Thoracic aorta (tissue), 2 donors: ENCODE measurements at regions not wholly inside any gene's neighbourhood (a gene's known extent, or its start where the extent isn't known, plus 50 kb on each side); places are given as distances from the start of the nearest gene placed in this dataset.

Experiments
- ATAC-seq: fragments of 150-250 bp; one replicate; pipeline ENCODE4 v1.8.0; 2017; ENCODE audit warnings: low read depth; ENCODE audit not compliant: insufficient number of reproducible peaks, low FRiP score
- DNase-seq: peaks from one replicate; pipeline ENCODE4 v3.0.0-alpha.2; 2020; ENCODE audit warnings: low spot score
- H3K27ac ChIP-seq, 2 donors: fragments of 200-600 bp; sonication (generic); 1 replicate in 1 of 2; 2 replicates in 1 of 2; pipeline ENCODE4 v1.5.1; 2016; ENCODE audit warnings: mild to moderate bottlenecking in 2 of 2, moderate library complexity in 2 of 2
- H3K27me3 ChIP-seq: fragments of 200-600 bp; sonication (generic); replicated peaks from 2 replicates; pipeline ENCODE4 v1.6.0; 2016; ENCODE audit warnings: mild to moderate bottlenecking; ENCODE audit not compliant: insufficient read depth
- H3K36me3 ChIP-seq: fragments of 200-600 bp; sonication (generic); one replicate; pipeline ENCODE4 v1.5.1; 2016
- H3K4me1 ChIP-seq, 2 donors: fragments of 200-600 bp; sonication (generic); 1 replicate in 1 of 2; 2 replicates in 1 of 2; pipeline versions ENCODE4 v1.5.1 to v1.6.0; 2016; ENCODE audit warnings: low read depth in 2 of 2, mild to moderate bottlenecking in 1 of 2; ENCODE audit not compliant: control insufficient read depth in 1 of 2
- H3K4me3 ChIP-seq: fragments of 200-600 bp; sonication (generic); 2 replicates; pipeline ENCODE4 v1.5.1; 2016; ENCODE audit warnings: mild to moderate bottlenecking
- H3K9me3 ChIP-seq: fragments of 200-600 bp; sonication (generic); 2 replicates; pipeline ENCODE4 v1.5.1; 2016
- TF ChIP-seq, protein P1 (sequence below): fragments of 200-600 bp; sonication (generic); IDR thresholded peaks from one replicate; pipeline ENCODE4 v1.5.1; 2019; ENCODE audit warnings: antibody characterized with exemption

- H3K27ac ChIP-seq, result no peak overlapping the region
- TF ChIP-seq, protein P1, sequence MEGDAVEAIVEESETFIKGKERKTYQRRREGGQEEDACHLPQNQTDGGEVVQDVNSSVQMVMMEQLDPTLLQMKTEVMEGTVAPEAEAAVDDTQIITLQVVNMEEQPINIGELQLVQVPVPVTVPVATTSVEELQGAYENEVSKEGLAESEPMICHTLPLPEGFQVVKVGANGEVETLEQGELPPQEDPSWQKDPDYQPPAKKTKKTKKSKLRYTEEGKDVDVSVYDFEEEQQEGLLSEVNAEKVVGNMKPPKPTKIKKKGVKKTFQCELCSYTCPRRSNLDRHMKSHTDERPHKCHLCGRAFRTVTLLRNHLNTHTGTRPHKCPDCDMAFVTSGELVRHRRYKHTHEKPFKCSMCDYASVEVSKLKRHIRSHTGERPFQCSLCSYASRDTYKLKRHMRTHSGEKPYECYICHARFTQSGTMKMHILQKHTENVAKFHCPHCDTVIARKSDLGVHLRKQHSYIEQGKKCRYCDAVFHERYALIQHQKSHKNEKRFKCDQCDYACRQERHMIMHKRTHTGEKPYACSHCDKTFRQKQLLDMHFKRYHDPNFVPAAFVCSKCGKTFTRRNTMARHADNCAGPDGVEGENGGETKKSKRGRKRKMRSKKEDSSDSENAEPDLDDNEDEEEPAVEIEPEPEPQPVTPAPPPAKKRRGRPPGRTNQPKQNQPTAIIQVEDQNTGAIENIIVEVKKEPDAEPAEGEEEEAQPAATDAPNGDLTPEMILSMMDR, result no peak
- H3K27me3 ChIP-seq, result no peaks in the 10 kb centered on the region
- H3K9me3 ChIP-seq, result no peaks in the 10 kb centered on the region
- ATAC-seq (no peak), DNase-seq (no peak)
- no peaks in the 10 kb centered on the region for H3K4me1 ChIP-seq
- H3K4me3 ChIP-seq, result no peak overlapping the region
- no peaks in the 10 kb centered on the region for H3K36me3 ChIP-seq
Observed at GRCh38 chrX:124938715-124939114, 381.0 kb upstream of the TEX13C start.

DNA sequence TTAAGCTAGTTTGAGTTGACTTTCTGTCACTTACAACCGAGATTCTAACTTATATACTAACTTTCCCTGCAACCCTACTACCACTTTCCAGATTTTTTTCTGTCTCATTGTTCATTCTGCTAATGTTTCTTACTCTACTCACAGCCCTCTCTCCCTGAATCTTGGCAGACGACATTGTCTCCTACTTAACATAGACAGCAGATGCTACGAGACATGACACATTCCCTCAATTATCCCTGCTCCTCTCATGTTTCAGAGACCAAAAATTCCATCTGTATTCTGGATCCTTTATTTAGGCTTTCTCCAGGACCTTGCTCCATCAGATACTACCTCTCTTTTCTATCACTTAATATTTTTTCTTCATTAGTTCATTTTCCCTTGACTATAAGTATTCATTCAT, 379.1 kb upstream of the TEX13C start:
- no peaks in the 10 kb centered on the region for H3K27me3 ChIP-seq
- no peak overlapping the region for H3K27ac ChIP-seq
- ATAC-seq (no peak), DNase-seq (no peak)
- TF ChIP-seq, protein P1, result no peak
- H3K4me3 ChIP-seq, result no peak overlapping the region
- H3K36me3 ChIP-seq, result no peaks in the 10 kb centered on the region
- H3K9me3 ChIP-seq, result no peaks in the 10 kb centered on the region
- no peaks in the 10 kb centered on the region for H3K4me1 ChIP-seq

DNA sequence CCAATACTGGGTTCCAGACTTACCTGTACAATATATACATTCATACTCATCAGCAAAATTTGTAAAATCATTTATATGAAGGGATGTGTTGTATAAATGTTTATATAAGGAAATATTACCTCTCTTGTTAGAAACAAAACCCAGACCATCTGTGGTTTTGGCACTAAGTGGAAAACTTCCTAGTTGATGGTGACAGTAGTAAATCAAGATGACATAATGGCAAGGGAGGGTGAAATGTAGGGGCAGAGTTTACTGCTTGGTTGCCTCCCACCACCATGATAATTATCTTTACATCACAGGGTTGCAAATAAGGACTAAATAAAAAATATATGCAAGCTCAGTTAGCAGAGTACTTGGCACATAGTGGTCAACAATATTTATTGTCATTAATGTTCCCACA, 365.3 kb upstream of the TEX13C start:
- H3K4me1 ChIP-seq, result no peaks in the 10 kb centered on the region
- no peaks in the 10 kb centered on the region for H3K36me3 ChIP-seq
- TF ChIP-seq, protein P1, result no peak
- no peak overlapping the region for H3K4me3 ChIP-seq
- no peak for DNase-seq
- ATAC-seq, result no peak
- no peaks in the 10 kb centered on the region for H3K27me3 ChIP-seq
- H3K27ac ChIP-seq, result no peak overlapping the region
- H3K9me3 ChIP-seq, result no peaks in the 10 kb centered on the region

DNA sequence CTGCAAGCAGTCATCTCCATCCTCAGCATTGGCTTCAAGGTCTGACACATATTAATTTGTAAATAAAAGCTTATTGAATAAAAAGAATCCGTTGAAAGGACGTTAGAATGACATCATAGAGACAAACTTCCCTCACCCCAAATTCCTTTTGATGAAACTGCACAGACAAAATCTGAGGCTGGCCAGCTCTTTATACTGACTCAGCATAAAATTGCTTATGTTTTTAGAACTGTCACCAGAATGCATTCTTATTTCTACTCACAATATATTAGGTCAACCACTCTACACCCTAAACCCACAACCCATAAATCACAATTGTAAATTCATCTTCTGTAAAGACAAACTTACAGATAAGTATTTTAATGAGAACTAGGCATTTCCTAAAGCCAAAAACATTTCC, 359.2 kb upstream of the TEX13C start:
- DNase-seq (no peak), ATAC-seq (no peak)
- Histone ChIP-seq H3K27ac (no peak overlapping the region), H3K36me3 (no peaks in the 10 kb centered on the region), H3K9me3 (no peaks in the 10 kb centered on the region), H3K27me3 (no peaks in the 10 kb centered on the region), H3K4me3 (no peak overlapping the region), H3K4me1 (no peaks in the 10 kb centered on the region)
- TF ChIP-seq, protein P1, result no peak

- no peak within 1 kb of the TSS for H3K27ac ChIP-seq
- H3K4me3 ChIP-seq, result no peak within 1 kb of the TSS
- H3K9me3 ChIP-seq, result no peaks in the 10 kb centered on the region
- ATAC-seq (no peak), DNase-seq (no peak)
- H3K27me3 ChIP-seq, result no peaks in the 10 kb centered on the region
- no peaks in the 10 kb centered on the region for H3K4me1 ChIP-seq
- H3K36me3 ChIP-seq, result no peaks in the 10 kb centered on the region
- TF ChIP-seq, protein P1, result no peak
Observed at GRCh38 chrX:124963717-124964116, 356.0 kb upstream of the TEX13C start, which contains the start of gene TENM1. Gene TENM1 (minus strand): TSS chrX:124963817.
